H1 (cell line): ENCODE measurements at regions not wholly inside any gene's neighbourhood (a gene's known extent, or its start where the extent isn't known, plus 50 kb on each side); places are given as distances from the start of the nearest gene placed in this dataset.

ENCODE experiments used
- CTCF ChIA-PET: fragments of 300-600 bp; sonication (Branson Sonifier 250); formaldehyde crosslinking; loops from one replicate; lab custom pipeline; 2021; ENCODE audit not compliant: partially characterized antibody; lab: Charles Lee
- POLR2A ChIA-PET: fragments of 300-600 bp; sonication (Branson Sonifier 250); formaldehyde crosslinking; loops from one replicate; lab custom pipeline; 2021; ENCODE audit warnings: inconsistent platforms; ENCODE audit not compliant: partially characterized antibody; lab: Charles Lee
- DNase-seq, 2 experiments: peaks; one replicate each; pipeline versions ENCODE4 v3.0.0 to v3.0.0-alpha.2; 2010 to 2022; ENCODE audit warnings: low spot score in 2 of 2, low read depth in 1 of 2, mixed read lengths in 1 of 2
- FAIRE-seq: peaks from 2 replicates; lab custom pipeline; 2011; peaks lifted over from hg19 to GRCh38; lab: Jason Lieb, UNC
- H2AFZ ChIP-seq: 2 replicates; pipeline ENCODE4 v1.8.1; 2012; ENCODE audit warnings: low read length, inconsistent platforms
- H2AK5ac ChIP-seq: 2 replicates; pipeline ENCODE4 v1.6.1; 2013; ENCODE audit warnings: low read depth, low read length
- H2BK120ac ChIP-seq: replicated peaks from 2 replicates; pipeline ENCODE3; 2013; ENCODE audit warnings: low read depth, low read length, inconsistent platforms
- H2BK12ac ChIP-seq: 2 replicates; pipeline ENCODE4 v1.6.1; 2013; ENCODE audit warnings: low read depth, low read length
- H2BK15ac ChIP-seq: 2 replicates; pipeline ENCODE4 v1.6.1; 2013; ENCODE audit warnings: low read length
- H2BK20ac ChIP-seq: 2 replicates; pipeline ENCODE4 v1.6.1; 2013; ENCODE audit warnings: low read length
- H2BK5ac ChIP-seq: 2 replicates; pipeline ENCODE4 v1.6.1; 2013; ENCODE audit warnings: low read depth, low read length
- H3K14ac ChIP-seq: 2 replicates; pipeline ENCODE4 v1.6.1; 2013; ENCODE audit warnings: inconsistent platforms; ENCODE audit not compliant: insufficient read length
- H3K18ac ChIP-seq: 2 replicates; pipeline ENCODE4 v1.6.1; 2013; ENCODE audit warnings: low read length; ENCODE audit errors: extremely low read depth
- H3K23ac ChIP-seq: 2 replicates; pipeline ENCODE4 v1.6.1; 2013; ENCODE audit warnings: inconsistent platforms; ENCODE audit not compliant: insufficient read length
- H3K23me2 ChIP-seq: 2 replicates; pipeline ENCODE4 v1.6.1; 2013; ENCODE audit warnings: low read depth, low read length
- H3K27ac ChIP-seq: 2 replicates; pipeline ENCODE4 v1.6.1; 2011; ENCODE audit warnings: low read depth, low read length, inconsistent platforms
- H3K27me3 ChIP-seq, 4 experiments: replicated peaks in 1 of 4; 1 replicate in 1 of 4; 2 replicates in 3 of 4; pipeline versions ENCODE4 v1.6.1 to v1.8.1; 2011 to 2013; ENCODE audit warnings: low read length in 3 of 4, mild to moderate bottlenecking in 3 of 4, inconsistent platforms in 2 of 4, mixed read lengths in 2 of 4, moderate library complexity in 1 of 4; ENCODE audit not compliant: control insufficient read depth in 3 of 4, insufficient read depth in 3 of 4; ENCODE audit errors: extremely low read depth in 1 of 4
- H3K36me3 ChIP-seq, 4 experiments: 2 replicates each; pipeline versions ENCODE4 v1.6.1 to v1.8.1; 2011 to 2013; ENCODE audit warnings: mild to moderate bottlenecking in 4 of 4, low read length in 3 of 4, moderate library complexity in 2 of 4, control low read depth in 1 of 4, inconsistent platforms in 1 of 4; ENCODE audit not compliant: insufficient read depth in 4 of 4, control insufficient read depth in 2 of 4
- H3K4ac ChIP-seq: replicated peaks from 2 replicates; pipeline ENCODE3; 2013; ENCODE audit warnings: low read length, low read depth, mixed read lengths, inconsistent platforms; ENCODE audit not compliant: insufficient read length
- H3K4me1 ChIP-seq, 4 experiments: replicated peaks in 1 of 4; 1 replicate in 1 of 4; 2 replicates in 3 of 4; pipeline versions ENCODE4 v1.6.1 to v1.8.1; 2011 to 2013; ENCODE audit warnings: low read length in 3 of 4, inconsistent platforms in 2 of 4, mixed read lengths in 1 of 4; ENCODE audit not compliant: insufficient read depth in 4 of 4, control insufficient read depth in 3 of 4
- H3K4me2 ChIP-seq, 2 experiments: 2 replicates each; pipeline versions ENCODE4 v1.6.1 to v1.8.1; 2011 to 2013; ENCODE audit warnings: low read depth in 2 of 2, low read length in 2 of 2, control low read depth in 1 of 2, inconsistent platforms in 1 of 2, mild to moderate bottlenecking in 1 of 2; ENCODE audit not compliant: insufficient read depth in 1 of 2
- H3K4me3 ChIP-seq, 4 experiments: fragments of 200-600, 300-600 bp in 1 of 4; sonication (generic), shearing (Covaris generic), sonication (Bioruptor Twin) in 1 of 4; 2 replicates each; pipeline versions ENCODE4 v1.5.1 to v1.8.1; 2011 to 2016; ENCODE audit warnings: low read length in 4 of 4, low read depth in 3 of 4, control low read depth in 2 of 4, inconsistent platforms in 2 of 4, mild to moderate bottlenecking in 2 of 4, mixed read lengths in 1 of 4, moderate library complexity in 1 of 4; ENCODE audit not compliant: insufficient read depth in 2 of 4; ENCODE audit errors: extremely low read depth in 1 of 4
- H3K56ac ChIP-seq: replicated peaks from 2 replicates; pipeline ENCODE3; 2013; ENCODE audit warnings: low read depth, mild to moderate bottlenecking, mixed read lengths, low read length, inconsistent platforms; ENCODE audit not compliant: insufficient read length
- H3K79me1 ChIP-seq: 2 replicates; pipeline ENCODE4 v1.6.1; 2013; ENCODE audit warnings: low read depth, low read length, control low read depth
- H3K79me2 ChIP-seq, 2 experiments: 2 replicates each; pipeline versions ENCODE4 v1.6.1 to v1.8.1; 2012 to 2013; ENCODE audit warnings: low read length in 2 of 2, mild to moderate bottlenecking in 2 of 2, inconsistent platforms in 1 of 2; ENCODE audit not compliant: insufficient read depth in 2 of 2, control insufficient read depth in 1 of 2
- H3K9ac ChIP-seq, 4 experiments: replicated peaks in 1 of 4; 1 replicate in 1 of 4; 2 replicates in 3 of 4; pipeline versions ENCODE4 v1.6.1 to v1.8.1; 2011 to 2013; ENCODE audit warnings: low read depth in 3 of 4, low read length in 3 of 4, control low read depth in 2 of 4, mild to moderate bottlenecking in 2 of 4, moderate library complexity in 2 of 4, inconsistent platforms in 1 of 4; ENCODE audit errors: extremely low read depth in 1 of 4
- H3K9me3 ChIP-seq, 2 experiments: 2 replicates each; pipeline versions ENCODE4 v1.6.1 to v1.8.1; 2012 to 2013; ENCODE audit warnings: mild to moderate bottlenecking in 2 of 2, moderate library complexity in 2 of 2, control low read depth in 1 of 2, inconsistent platforms in 1 of 2, low read depth in 1 of 2, low read length in 1 of 2, mixed read lengths in 1 of 2; ENCODE audit not compliant: insufficient read depth in 2 of 2
- H4K20me1 ChIP-seq, 2 experiments: replicated peaks in 1 of 2; 2 replicates each; pipeline versions ENCODE3 to v1.8.1; 2011 to 2013; ENCODE audit warnings: inconsistent platforms in 2 of 2, low read length in 2 of 2, mild to moderate bottlenecking in 1 of 2; ENCODE audit not compliant: insufficient read depth in 2 of 2, control insufficient read depth in 1 of 2
- H4K5ac ChIP-seq: 2 replicates; pipeline ENCODE4 v1.6.1; 2013; ENCODE audit warnings: low read length, low read depth, mixed read lengths, inconsistent platforms; ENCODE audit not compliant: insufficient read length
- H4K8ac ChIP-seq: 2 replicates; pipeline ENCODE4 v1.8.0; 2013; ENCODE audit warnings: mild to moderate bottlenecking, moderate library complexity, low read length, inconsistent platforms; ENCODE audit not compliant: insufficient read depth; ENCODE audit errors: extremely low read depth
- H4K91ac ChIP-seq: replicated peaks from 2 replicates; pipeline ENCODE3; 2013; ENCODE audit warnings: low read length, mixed read lengths, inconsistent platforms; ENCODE audit not compliant: insufficient read length
- CHD1 ChIP-seq: IDR thresholded peaks from 2 replicates; pipeline ENCODE4 v1.6.1; 2012; ENCODE audit warnings: low read depth, low read length, improper control_type of control experiment
- CREB1 ChIP-seq: IDR thresholded peaks from 2 replicates; pipeline ENCODE4 v1.6.1; 2012; ENCODE audit warnings: inconsistent platforms
- CTBP2 ChIP-seq: IDR thresholded peaks from 2 replicates; pipeline ENCODE4 v1.7.0; 2011; ENCODE audit warnings: borderline replicate concordance, mild to moderate bottlenecking, moderate library complexity, mixed read lengths, low read length; ENCODE audit not compliant: insufficient read depth, insufficient read length
- KDM1A ChIP-seq: fragments of 200-600, 300-600 bp; sonication (generic); IDR thresholded peaks from 2 replicates; pipeline ENCODE4 v1.7.1; 2016; ENCODE audit warnings: mild to moderate bottlenecking, low read length, borderline replicate concordance
- KDM4A ChIP-seq: IDR thresholded peaks from one replicate; pipeline ENCODE4 v1.7.1; 2012; ENCODE audit warnings: low read depth, mild to moderate bottlenecking, moderate library complexity, low read length, inconsistent platforms; ENCODE audit not compliant: severe bottlenecking
- MAX ChIP-seq: IDR thresholded peaks from 2 replicates; pipeline ENCODE4 v1.6.1; 2012; ENCODE audit warnings: inconsistent platforms
- NANOG ChIP-seq: IDR thresholded peaks from 2 replicates; pipeline ENCODE4 v1.6.1; 2011; ENCODE audit warnings: low read length, low read depth, mild to moderate bottlenecking, inconsistent platforms; ENCODE audit not compliant: insufficient read depth, poor library complexity, severe bottlenecking
- POLR2A ChIP-seq, 2 experiments: IDR thresholded peaks; 1 replicate in 1 of 2; 2 replicates in 1 of 2; pipeline ENCODE4 v1.6.1; 2011; ENCODE audit warnings: low read depth in 2 of 2, low read length in 2 of 2, mild to moderate bottlenecking in 2 of 2; ENCODE audit errors: control extremely low read depth in 1 of 2
- RAD21 ChIP-seq, 2 experiments: IDR thresholded peaks in 1 of 2; conservative IDR thresholded peaks in 1 of 2; 2 replicates each; pipeline ENCODE4 v1.6.1; 2011; ENCODE audit warnings: low read depth in 2 of 2, low read length in 2 of 2, improper control_type of control experiment in 1 of 2, inconsistent platforms in 1 of 2, mild to moderate bottlenecking in 1 of 2, moderate library complexity in 1 of 2
- RBBP5 ChIP-seq: IDR thresholded peaks from 2 replicates; pipeline ENCODE4 v1.7.1; 2012; ENCODE audit warnings: low read depth, mild to moderate bottlenecking, inconsistent platforms, low read length, moderate library complexity, borderline replicate concordance
- SIRT6 ChIP-seq: IDR thresholded peaks from one replicate; pipeline ENCODE4 v1.7.1; 2012; ENCODE audit warnings: low read length, inconsistent platforms
- SP4 ChIP-seq: IDR thresholded peaks from 2 replicates; pipeline ENCODE4 v1.6.1; 2012; ENCODE audit warnings: low read length, inconsistent platforms
- TCF12 ChIP-seq: IDR thresholded peaks from 2 replicates; pipeline ENCODE4 v1.6.1; 2011; ENCODE audit warnings: low read depth, mild to moderate bottlenecking, low read length
- ZNF274 ChIP-seq: IDR thresholded peaks from 2 replicates; pipeline ENCODE4 v1.7.0; 2012; ENCODE audit warnings: low read length, borderline replicate concordance; ENCODE audit errors: extremely low read depth
- WGBS, 2 experiments: shearing (Covaris generic) in 1 of 2; methylation state at CpG; one replicate each; pipeline versions ENCODE4 v1.1.6 to v1.1.7; 2013 to 2015; ENCODE audit warnings: low lambda C conversion rate in 2 of 2, mixed read lengths in 2 of 2, inconsistent platforms in 1 of 2, low coverage in 1 of 2, missing lambda C conversion rate in 1 of 2; ENCODE audit not compliant: insufficient replicate concordance in 2 of 2, insufficient coverage in 1 of 2, insufficient read length in 1 of 2; ENCODE audit errors: extremely low coverage in 1 of 2, missing lambda C conversion rate in 1 of 2; 5-methylcytosine and 5-hydroxymethylcytosine counted together

- H3K4me2 ChIP-seq, result no peak overlapping the region
- H4K91ac ChIP-seq, result no peak overlapping the region
- no peak overlapping the region for H2AK5ac ChIP-seq
- H4K8ac ChIP-seq, result no peak overlapping the region
- no peak overlapping the region for H3K18ac ChIP-seq
- H2BK20ac ChIP-seq, result no peak overlapping the region
- no peak overlapping the region for H2BK120ac ChIP-seq
- no peak overlapping the region for H3K23ac ChIP-seq
- H3K56ac ChIP-seq, result no peak overlapping the region
- no peak overlapping the region; a peak in 1 of 7 replicates for H3K9ac ChIP-seq
- H3K27ac ChIP-seq, result no peak overlapping the region
- CTCF ChIA-PET, result interaction anchor here (0.6 to 3.6 kb wide), 13 partner anchors 8 to 962 kb away, joined by 3 to 21 read pairs (median 3); no protein-coding TSS in a partner anchor
- no peaks in the 10 kb centered on the region for H3K79me2 ChIP-seq
- H2BK15ac ChIP-seq, result no peak overlapping the region
- H2AFZ ChIP-seq, result peak overlapping the region; percentile 67; the same call in 1 of the 2 replicates
- H3K36me3 ChIP-seq, result no peaks in the 10 kb centered on the region
- H3K27me3 ChIP-seq, result no peaks in the 10 kb centered on the region
- H3K4me1 ChIP-seq, result no peaks in the 10 kb centered on the region
- 0 out of 4 replicates have a peak, but pooled peaks cover 0 to 6% of the 10 kb centered on the region in 2 experiments for H3K9me3 ChIP-seq
- no peak overlapping the region for H4K5ac ChIP-seq
- H2BK5ac ChIP-seq, result no peak overlapping the region
- no peak overlapping the region for H3K14ac ChIP-seq
- POLR2A ChIA-PET, result no interaction called here
- H4K20me1 ChIP-seq, result no peaks in the 10 kb centered on the region
- WGBS, 2 experiments, result 30% methylated on average over 8 of the region's 8 CpGs; no CpG with 5 or more reads in 1 of the 2 experiments
- no peaks in the 10 kb centered on the region; the same call in 1 of the 2 replicates for H3K23me2 ChIP-seq
- FAIRE-seq (peak; percentile 95), DNase-seq (peak; percentile 59 to 82)
- no peaks in the 10 kb centered on the region for H3K79me1 ChIP-seq
- H3K4me3 ChIP-seq, result no peak overlapping the region
- no peak overlapping the region for H2BK12ac ChIP-seq
- no peak overlapping the region for H3K4ac ChIP-seq
- TF ChIP-seq KDM1A, result no peak
- TF ChIP-seq SIRT6, result no peak
- TF ChIP-seq CHD1, result no peak
- TF ChIP-seq MAX, result peak; percentile 74
- peak; percentile 76 to 82 for TF ChIP-seq RAD21 (IDR thresholded peaks at IDR 0.05 in 1 of 2, conservative IDR thresholded peaks at IDR 0.05 in 1 of 2; ENCODE audit: low read depth in 2 of 2, low read length in 2 of 2)
- no peak for TF ChIP-seq KDM4A
- no peak for TF ChIP-seq ZNF274
- no peak for TF ChIP-seq RBBP5
- TF ChIP-seq POLR2A (IDR thresholded peaks at IDR 0.05; ENCODE audit: control extremely low read depth in 1 of 2, low read depth in 2 of 2, low read length in 2 of 2), result no peak
- no peak for TF ChIP-seq NANOG
- no peak for TF ChIP-seq CTBP2
- TF ChIP-seq TCF12, result no peak
- 0 out of 2 replicates have a peak, but pooled peaks have one; percentile 64 for TF ChIP-seq CREB1
- TF ChIP-seq SP4, result no peak
Measured at GRCh38 chr16:13866073-13866472, 53.9 kb upstream of the ERCC4 start.
